ENCODE measurements at regions not wholly inside any gene's neighbourhood (a gene's known extent, or its start where the extent isn't known, plus 50 kb on each side); places are given as distances from the start of the nearest gene placed in this dataset.

DNA sequence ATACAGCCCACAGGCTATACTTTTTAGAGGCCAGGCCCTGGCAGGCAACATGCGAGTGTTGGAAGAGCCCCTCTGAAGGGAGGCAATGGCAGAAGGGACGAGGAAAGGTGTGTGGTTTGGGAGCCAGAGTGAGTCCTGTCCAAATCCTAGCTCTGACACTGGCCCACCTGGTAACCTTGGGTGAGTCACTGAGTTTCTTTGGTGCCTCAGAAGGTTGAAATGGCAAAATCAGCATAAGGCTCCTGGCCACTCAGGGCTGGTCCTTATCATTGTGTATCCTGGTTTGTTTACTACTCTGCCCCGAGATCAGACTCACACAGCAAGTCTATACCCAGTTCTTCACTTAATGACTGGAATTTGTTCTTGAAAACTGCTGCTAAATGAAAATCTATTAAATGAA lies 71.4 kb upstream of the TLE3 start:
- H3K4me1 ChIP-seq (ENCODE audit: insufficient read depth, low read length) = no peaks in the 10 kb centered on the region; the same call in 1 of the 2 replicates

DNA sequence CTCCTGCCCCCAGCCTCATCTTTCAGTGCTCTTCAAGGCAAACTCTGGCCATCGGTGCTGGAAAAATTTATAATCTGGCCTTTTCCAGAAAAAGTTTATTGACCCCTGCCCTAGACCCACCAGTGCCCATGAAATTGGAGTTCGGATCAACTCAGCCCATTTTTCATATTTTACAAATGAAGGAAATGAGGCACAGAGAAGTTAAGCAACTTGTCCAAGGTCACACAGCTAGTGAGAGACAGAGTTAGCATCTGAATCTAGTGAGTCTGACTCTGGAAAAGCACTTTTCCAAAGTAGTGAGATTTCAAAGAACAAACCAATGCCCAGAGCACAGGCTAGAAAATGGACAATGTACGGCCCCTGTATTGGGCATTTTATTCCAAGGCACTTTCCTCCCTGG lies 69.4 kb upstream of the TLE3 start:
- H3K9ac ChIP-seq (ENCODE audit: low read depth, low read length) = no peak overlapping the region

More for the DNA sequence above, 71.4 kb upstream of the TLE3 start:
- Histone ChIP-seq H3K9ac (ENCODE audit: low read depth, low read length) (no peak overlapping the region), H3K36me3 (ENCODE audit: insufficient read depth, low read length) (no peaks in the 10 kb centered on the region), H3K9me3 (ENCODE audit: control insufficient read depth, insufficient read depth, low read length) (no peaks in the 10 kb centered on the region)

DNA sequence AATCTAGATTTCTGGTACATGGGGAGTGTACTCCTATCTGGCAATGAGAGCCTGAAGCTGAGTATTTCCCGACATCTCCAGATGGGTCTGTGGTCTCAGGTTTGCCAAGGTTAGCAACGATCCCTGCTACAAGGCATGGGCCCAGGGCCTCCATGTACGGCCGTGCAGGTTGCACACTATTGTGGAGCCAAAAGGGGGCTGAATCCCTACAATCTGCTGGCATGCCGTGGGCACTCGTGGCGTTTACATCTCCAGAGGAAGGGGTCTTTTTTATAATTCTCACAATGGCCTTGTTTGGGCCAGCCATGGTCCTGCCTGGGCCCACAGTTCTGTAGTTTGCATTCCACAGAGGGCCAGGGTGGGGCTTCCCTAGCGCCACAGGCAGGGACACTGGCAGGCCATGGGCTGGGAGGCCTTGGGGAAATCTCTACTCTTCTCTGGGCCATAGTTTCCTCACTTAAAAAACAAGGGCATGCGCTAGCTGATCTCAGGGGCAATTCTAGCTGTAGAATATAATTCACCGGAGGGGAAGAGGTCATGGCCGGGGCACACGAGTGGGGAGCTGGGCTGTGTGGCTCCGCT lies 68.9 kb upstream of the TLE3 start:
- Histone ChIP-seq H3K9me3 (ENCODE audit: control insufficient read depth, insufficient read depth, low read length) (no peaks in the 10 kb centered on the region), H3K9ac (ENCODE audit: low read depth, low read length) (no peak overlapping the region), H3K36me3 (ENCODE audit: insufficient read depth, low read length) (no peaks in the 10 kb centered on the region; the same call in 1 of the 2 replicates), H3K4me1 (ENCODE audit: insufficient read depth, low read length) (no peaks in the 10 kb centered on the region; the same call in 1 of the 2 replicates)

More for the DNA sequence above, 69.4 kb upstream of the TLE3 start:
- Histone ChIP-seq H3K36me3 (ENCODE audit: insufficient read depth, low read length) (no peaks in the 10 kb centered on the region; the same call in 1 of the 2 replicates), H3K4me1 (ENCODE audit: insufficient read depth, low read length) (no peaks in the 10 kb centered on the region; the same call in 1 of the 2 replicates), H3K9me3 (ENCODE audit: control insufficient read depth, insufficient read depth, low read length) (no peaks in the 10 kb centered on the region)

DNA sequence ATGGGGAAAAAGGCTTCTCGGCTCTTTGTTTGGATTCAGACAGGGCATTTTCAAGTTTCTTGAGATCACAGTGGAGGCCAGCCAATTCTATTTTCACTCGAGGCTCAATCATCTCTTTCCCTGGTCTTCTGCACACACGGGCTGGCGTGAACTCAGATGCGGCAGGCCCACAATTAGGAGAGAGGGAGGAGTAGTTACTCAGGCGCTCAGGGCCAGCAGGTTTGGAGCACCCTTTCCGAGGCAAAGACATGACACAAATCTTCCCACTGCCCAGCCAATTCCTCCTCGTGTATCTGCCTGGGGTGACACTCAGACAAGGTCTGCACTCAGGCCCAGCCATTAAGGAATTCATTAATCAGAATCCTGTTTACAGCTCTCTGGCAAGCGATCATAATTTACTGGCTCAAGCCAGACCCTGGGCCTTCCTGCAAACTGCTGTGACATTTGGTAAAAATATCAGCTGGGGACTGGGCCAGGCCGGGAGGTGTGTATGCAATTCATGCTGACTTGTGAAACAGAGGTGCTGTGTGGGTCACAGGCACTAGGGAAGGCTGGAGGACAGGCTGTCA lies 68.1 kb upstream of the TLE3 start:
- H3K4me1 ChIP-seq (ENCODE audit: insufficient read depth, low read length) = no peaks in the 10 kb centered on the region; the same call in 1 of the 2 replicates
- no peaks in the 10 kb centered on the region; the same call in 1 of the 2 replicates for H3K36me3 ChIP-seq (ENCODE audit: insufficient read depth, low read length)
- no peak overlapping the region for H3K9ac ChIP-seq (ENCODE audit: low read depth, low read length)
- H3K9me3 ChIP-seq (ENCODE audit: control insufficient read depth, insufficient read depth, low read length) = no peaks in the 10 kb centered on the region

DNA sequence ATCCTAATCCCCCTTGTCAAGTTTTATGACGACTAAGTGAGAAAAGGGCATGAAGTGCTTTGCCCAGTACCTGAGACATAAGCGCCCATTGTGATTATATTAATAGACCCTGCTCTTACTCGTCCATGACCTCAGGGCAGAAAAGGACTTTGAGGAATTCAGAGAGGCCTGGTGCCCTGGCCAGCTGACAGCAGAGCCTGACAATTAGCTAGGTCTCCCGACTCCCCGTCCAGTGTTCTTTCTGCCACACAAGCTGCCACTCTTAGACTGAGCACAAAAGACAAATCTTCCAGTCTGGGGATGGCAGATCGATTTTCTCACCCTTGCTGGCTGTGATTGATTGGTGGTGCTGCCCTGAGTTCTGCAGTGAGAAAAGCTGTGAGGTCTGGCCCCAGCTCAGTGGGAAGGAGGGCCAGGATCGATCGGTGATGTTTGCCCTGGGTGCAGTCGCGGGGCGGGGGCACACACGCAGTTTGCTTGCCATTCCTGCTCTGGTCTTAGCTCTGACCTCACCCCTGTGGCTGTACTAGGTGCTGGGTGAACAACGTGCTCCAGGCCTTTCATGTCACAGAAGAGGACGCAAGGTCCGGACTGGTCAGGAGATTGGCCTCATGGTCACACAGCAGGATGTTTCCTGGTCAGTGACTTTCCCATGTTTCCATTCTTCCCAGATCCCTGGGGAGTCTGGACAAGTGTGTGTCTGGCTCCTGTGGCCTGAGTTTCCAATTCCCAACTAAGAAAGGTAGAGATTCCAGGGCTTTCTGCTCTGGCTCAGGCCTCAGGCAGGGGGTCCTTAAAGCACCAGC lies 67.4 kb upstream of the TLE3 start:
- no peak overlapping the region for H3K9ac ChIP-seq (ENCODE audit: low read depth, low read length)
- no peaks in the 10 kb centered on the region for H3K4me1 ChIP-seq (ENCODE audit: insufficient read depth, low read length)
- H3K9me3 ChIP-seq (ENCODE audit: control insufficient read depth, insufficient read depth, low read length) = no peaks in the 10 kb centered on the region
- H3K36me3 ChIP-seq (ENCODE audit: insufficient read depth, low read length) = no peaks in the 10 kb centered on the region; the same call in 1 of the 2 replicates

DNA sequence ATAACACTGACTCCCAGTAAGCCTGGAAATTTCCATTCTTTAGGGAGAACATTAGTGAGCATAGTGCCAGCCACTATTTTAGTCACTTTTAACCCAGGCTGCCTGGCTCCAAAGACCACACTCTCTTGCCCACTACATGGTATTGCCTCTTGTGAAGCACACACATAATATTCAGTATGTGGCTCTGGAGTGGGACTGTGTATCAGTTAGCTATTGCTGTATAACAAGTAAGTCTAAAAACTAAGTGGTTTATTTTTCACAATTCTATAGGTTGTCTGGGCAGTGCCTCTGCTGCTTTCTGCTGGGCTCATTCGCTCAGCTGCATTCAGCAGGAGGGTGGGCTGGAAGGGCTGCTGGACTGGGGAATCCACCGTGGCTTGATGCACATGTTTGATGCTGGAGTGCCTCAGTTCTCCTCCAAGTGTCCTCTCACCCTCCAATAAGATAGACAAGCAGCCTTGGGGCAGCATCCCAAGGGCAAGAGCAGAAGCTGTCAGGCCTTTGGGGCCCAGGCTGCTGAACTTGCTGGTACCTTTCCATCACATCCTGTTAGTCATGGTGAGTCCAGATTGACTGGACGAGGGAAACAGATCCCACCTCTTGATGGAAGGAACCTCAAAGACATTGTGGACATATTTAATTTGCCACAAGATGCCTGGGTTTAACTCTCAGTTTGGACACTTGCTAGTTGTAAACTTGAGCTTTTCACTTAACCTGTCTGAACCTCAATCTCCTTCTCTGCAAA lies 66.6 kb upstream of the TLE3 start:
- Histone ChIP-seq H3K9ac (ENCODE audit: low read depth, low read length) (no peak overlapping the region), H3K9me3 (ENCODE audit: control insufficient read depth, insufficient read depth, low read length) (no peaks in the 10 kb centered on the region), H3K36me3 (ENCODE audit: insufficient read depth, low read length) (no peaks in the 10 kb centered on the region; the same call in 1 of the 2 replicates), H3K4me1 (ENCODE audit: insufficient read depth, low read length) (no peaks in the 10 kb centered on the region)

DNA sequence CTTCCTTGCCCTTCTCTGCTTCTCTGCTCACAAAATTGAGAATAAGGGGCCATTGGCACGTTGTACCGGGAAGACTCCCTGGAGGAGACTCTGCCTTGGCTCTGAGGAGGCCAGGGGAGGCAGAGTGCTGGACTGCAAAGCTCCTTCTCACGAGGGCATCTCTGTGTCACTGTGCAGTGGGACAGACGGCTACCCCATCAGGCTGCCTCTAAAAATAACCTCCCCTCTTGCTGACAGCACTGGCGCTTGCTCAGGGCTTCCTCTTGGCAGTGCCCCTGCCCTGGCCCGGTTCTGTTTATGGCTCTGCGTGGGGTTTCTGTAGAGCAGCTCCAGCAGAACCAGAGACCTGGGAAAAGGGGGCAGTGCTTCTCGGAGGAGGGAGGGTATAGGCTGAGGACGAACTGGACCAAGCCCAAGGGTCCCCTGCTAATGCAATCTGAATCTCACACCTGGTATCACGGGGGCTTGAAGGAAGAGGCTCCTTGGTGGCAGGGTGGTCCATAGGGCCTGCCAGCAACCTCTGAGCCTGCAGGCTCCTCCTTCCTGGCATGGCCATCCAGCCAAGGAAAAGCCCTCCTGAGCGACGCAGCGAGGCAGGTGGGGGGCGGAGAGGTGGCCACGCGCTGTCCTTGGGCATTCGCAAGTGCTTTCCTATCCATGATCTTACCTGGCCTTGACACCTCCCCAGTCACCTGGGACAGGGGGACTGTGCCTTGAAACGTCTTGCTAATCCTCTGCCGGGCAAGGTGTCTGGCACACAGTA lies 63.3 kb upstream of the TLE3 start:
- Histone ChIP-seq H3K9ac (ENCODE audit: low read depth, low read length) (no peak overlapping the region), H3K9me3 (ENCODE audit: control insufficient read depth, insufficient read depth, low read length) (no peaks in the 10 kb centered on the region), H3K36me3 (ENCODE audit: insufficient read depth, low read length) (no peaks in the 10 kb centered on the region; the same call in 1 of the 2 replicates), H3K4me1 (ENCODE audit: insufficient read depth, low read length) (no peaks in the 10 kb centered on the region)

DNA sequence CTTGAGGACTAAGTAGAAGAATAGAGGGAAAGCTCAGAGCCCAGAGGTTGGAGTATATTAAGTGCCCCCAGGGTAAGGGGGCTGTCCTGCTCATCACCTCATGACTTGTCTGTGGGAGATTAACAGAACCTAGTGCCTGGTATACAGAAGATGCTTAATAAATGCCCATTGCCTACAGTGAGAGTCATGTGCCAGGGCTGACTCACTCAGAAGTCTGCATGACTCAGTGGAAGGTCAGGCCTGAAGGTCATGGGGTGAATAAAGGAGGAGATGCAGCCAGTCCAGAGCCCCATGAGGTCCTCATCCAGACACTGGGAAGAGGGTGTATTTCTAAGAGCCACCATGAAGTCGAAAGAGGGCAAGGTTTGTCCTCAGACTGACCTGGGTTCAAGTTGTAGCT lies 62.5 kb upstream of the TLE3 start:
- no peaks in the 10 kb centered on the region for H3K9me3 ChIP-seq (ENCODE audit: control insufficient read depth, insufficient read depth, low read length)
- H3K9ac ChIP-seq (ENCODE audit: low read depth, low read length) = no peak overlapping the region
- H3K36me3 ChIP-seq (ENCODE audit: insufficient read depth, low read length) = no peaks in the 10 kb centered on the region; the same call in 1 of the 2 replicates
- H3K4me1 ChIP-seq (ENCODE audit: insufficient read depth, low read length) = no peaks in the 10 kb centered on the region

DNA sequence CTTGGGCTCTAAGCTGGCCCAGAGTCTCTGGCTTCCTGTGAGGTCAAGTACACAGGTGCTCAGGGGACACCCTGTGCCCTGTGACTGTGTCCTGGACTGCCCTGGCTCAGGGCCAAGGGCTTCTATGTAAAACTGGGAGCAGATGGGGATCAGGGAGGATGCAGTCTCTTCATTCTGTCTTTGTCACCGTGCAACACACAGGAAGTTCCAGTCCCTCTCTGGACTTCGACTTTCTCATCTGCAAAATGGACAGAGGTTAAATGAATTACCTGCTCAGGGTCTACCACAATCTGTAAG lies 61.9 kb upstream of the TLE3 start:
- Histone ChIP-seq H3K4me1 (ENCODE audit: insufficient read depth, low read length) (no peaks in the 10 kb centered on the region), H3K9me3 (ENCODE audit: control insufficient read depth, insufficient read depth, low read length) (no peaks in the 10 kb centered on the region), H3K36me3 (ENCODE audit: insufficient read depth, low read length) (no peaks in the 10 kb centered on the region; the same call in 1 of the 2 replicates), H3K9ac (ENCODE audit: low read depth, low read length) (no peak overlapping the region)

DNA sequence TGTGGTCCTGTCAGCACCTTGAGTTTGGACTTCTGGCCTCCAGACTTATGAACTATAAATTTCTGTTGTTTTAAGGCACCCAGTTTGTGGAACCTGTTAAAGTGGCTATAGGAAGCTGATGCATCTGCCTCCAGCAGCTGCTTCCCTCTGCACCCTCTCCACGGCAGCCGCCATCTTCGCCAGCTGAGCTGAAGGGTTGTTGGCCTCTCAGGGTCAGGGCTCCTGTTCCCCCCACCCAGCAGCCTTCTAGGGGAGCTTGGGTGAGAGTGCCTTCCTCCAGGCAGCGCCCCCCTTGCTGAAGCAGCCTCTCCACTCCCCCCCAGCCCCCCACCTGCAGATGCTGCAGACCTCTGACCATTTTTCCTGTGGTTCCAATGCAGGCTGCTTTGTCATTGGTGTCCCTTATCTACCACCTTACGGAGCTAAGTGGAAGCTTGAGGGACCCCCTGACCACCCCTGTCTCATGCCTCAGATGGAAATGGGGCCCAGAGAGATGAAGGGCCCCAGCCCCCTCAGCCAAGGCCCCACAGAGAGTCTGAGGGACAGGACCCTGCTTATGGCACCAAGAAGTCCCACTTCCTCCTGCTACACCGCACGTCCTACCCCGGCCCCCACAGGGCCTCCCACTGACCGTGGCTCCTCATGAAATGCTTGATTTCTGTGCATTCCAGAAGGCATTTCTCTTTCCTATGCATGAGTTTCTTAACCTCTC lies 61.4 kb upstream of the TLE3 start:
- Histone ChIP-seq H3K36me3 (ENCODE audit: insufficient read depth, low read length) (no peaks in the 10 kb centered on the region; the same call in 1 of the 2 replicates), H3K9ac (ENCODE audit: low read depth, low read length) (no peak overlapping the region), H3K4me1 (ENCODE audit: insufficient read depth, low read length) (peaks cover 5% of the 10 kb centered on the region; the same call in 1 of the 2 replicates), H3K9me3 (ENCODE audit: control insufficient read depth, insufficient read depth, low read length) (no peaks in the 10 kb centered on the region)

DNA sequence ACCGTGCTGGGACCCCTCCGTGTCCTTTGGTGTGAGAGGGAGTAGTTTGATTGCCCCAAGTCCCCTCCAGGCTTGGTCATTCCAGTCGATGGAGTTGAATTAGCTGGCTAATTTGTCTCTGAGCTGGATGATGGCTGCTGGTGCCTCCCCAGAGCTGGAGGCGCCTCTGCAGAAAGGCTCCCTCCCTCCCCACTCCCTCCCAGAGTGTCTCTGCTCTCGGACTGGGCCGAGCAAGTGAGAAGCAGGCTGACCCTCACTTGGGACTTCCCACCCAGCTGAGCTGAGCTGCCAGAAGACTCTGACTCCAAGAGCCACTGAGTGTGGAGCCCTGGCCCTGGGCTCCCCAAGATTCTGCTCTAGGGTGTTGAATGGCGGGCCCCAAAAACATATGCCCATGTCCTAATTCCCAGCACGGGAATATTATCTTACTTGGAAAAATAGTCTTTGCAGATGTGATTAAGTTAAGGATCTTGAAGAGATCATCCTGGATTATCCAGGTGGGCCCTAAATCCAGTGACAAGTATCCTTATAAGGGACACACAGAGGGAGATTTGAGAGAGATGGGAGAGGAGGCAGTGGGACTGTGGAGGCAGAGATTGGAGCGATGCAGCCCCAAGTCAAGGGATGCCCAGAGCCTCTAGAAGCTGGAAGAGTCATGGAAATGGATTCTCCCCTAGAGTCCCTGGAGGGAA lies 60.7 kb upstream of the TLE3 start:
- H3K9ac ChIP-seq (ENCODE audit: low read depth, low read length) = no peak overlapping the region
- no peaks in the 10 kb centered on the region for H3K9me3 ChIP-seq (ENCODE audit: control insufficient read depth, insufficient read depth, low read length)
- H3K4me1 ChIP-seq (ENCODE audit: insufficient read depth, low read length) = peaks cover 11% of the 10 kb centered on the region
- no peaks in the 10 kb centered on the region for H3K36me3 ChIP-seq (ENCODE audit: insufficient read depth, low read length)

DNA sequence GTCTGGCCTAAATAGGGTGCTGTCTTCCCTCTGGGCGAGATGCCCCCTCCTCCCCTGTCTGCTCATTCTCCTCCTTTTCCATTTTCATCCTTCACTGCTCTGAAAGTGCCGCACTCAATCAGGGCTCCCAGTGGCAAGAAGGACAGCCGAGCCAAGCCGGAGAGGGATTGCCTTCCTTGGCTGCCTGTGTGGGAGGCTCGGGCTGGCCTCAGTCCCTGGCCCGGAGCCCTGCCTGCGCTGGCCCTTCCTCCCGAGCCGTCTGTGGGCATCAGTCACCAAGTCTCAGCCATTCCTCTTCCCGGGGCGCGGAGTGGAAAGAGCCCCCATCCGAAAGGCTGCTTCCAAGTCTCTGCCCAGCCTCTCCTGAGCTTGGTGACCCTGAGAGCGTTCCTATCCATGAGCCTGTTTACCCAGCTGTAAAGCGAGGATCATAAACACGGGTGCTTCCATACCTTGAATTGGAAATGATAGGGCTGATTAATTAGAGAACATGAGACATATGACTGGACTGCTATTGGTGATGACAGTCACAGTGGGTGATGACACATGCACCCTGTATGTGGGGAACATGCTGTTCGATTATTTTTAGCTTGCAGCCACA lies 59.1 kb upstream of the TLE3 start:
- Histone ChIP-seq H3K9ac (ENCODE audit: low read depth, low read length) (no peak overlapping the region), H3K9me3 (ENCODE audit: control insufficient read depth, insufficient read depth, low read length) (no peaks in the 10 kb centered on the region)

More for the DNA sequence above, 59.1 kb upstream of the TLE3 start:
- peaks cover 11% of the 10 kb centered on the region for H3K4me1 ChIP-seq (ENCODE audit: insufficient read depth, low read length)
- H3K36me3 ChIP-seq (ENCODE audit: insufficient read depth, low read length) = no peaks in the 10 kb centered on the region

Data from ES-I3 (cell line).